CD4-positive, alpha-beta T cell treated with Interferon gamma for 1 hour (primary cell): ENCODE measurements at regions not wholly inside any gene's neighbourhood (a gene's known extent, or its start where the extent isn't known, plus 50 kb on each side); places are given as distances from the start of the nearest gene placed in this dataset.
"Not testable (repeated sequence)": the region's sequence is repeated elsewhere in the genome, so short reads cannot be mapped to it uniquely, and the experiment has no call there.

Experiments
- DNase-seq: peaks from one replicate; pipeline ENCODE4 v3.0.0-alpha.2; 2020

DNA sequence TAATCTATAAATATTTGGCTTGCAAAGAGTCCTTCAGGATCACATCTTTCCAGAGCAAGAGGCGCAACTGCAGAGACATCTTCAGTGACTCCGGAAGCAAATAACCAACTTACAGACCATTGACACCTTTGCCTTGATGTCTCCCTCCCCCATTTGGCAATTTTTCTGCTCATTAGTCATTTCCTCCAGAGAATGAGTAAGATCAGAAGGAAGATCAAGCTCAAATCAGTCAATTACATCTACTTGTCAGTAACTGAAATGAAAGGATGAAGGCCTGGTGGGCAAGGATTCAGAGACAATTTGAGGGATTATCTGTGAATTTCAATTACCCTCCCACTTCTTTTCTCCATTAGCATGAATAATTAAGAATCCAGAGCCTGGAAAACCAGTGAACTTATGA is 665.6 kb upstream of the CPEB2 start:
- DNase-seq: no peak

DNA sequence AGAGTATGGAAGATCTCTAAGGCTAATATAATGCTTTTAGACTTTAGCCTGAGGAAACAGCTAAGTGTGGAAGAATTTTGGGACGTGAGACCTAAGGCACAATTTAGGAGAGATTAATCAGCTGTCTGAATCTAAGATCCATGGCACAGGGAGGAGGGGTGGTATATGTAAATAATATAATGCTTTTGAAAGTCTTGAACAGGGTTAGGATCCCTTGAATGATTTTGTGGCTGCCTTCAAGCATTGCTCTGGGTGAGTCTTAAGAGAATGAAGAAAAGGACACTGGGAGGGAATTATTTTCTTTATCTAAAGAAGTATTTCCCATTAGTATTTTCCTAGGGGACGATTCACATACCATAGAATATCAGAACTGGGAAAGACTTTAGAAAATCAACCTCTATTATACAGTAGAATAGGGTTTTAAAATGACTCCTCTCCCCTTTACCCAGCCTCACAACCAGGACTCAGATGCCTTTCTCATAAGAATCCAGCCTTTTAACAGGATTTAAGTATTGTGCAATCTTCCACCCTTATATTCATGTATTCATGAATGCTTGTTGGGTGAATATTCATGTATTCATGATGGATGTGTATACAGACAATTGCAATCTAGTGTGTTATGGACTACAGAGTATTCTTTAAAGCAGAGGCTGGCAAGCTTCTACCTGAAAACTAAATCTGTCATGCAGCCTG is 664.2 kb upstream of the CPEB2 start:
- DNase-seq: no peak

GRCh38 chr4:14338585-14339265 is 663.6 kb upstream of the CPEB2 start:
- DNase-seq: no peak

DNA sequence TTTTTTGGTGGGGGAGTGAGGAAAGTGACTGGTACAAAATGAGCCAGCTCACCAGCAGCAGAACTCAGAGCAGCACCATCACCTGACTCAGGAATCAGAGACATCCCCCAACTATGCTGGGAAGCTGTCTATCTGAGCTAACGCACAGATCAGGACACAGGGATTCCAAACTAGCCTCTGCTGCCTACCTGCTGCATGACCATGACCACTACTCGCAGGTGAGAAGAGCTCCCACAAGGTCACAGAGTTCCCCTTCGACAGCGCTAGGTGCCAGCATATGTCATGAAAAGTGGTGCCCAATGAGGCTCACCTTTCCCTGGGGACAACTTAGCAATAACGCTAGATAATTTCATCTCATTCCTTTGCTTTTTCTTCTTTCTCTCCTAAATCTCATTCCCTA is 662.6 kb upstream of the CPEB2 start:
- no peak for DNase-seq

- DNase-seq: no peak
Measured at GRCh38 chr4:14340321-14340720, 662.0 kb upstream of the CPEB2 start.

DNA sequence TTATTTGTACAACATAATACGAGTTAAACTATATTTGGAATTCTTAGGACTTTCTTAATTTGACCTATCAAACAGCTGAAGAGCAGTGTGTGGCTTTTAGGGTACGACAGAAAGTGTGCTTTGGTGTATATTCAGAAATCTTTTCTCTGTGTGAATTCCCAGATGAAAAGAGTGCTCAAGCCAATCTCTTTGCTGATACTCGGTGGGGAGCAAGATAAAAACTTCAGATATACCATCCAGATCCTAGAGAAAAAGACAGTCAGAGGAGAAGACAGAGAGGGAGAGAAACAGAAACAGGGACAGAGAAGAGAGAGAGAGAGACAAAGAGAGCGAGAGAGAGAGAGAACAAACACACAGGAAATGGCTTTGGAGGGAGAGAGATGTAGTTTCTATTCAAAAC is 658.3 kb upstream of the CPEB2 start:
- no peak for DNase-seq

DNA sequence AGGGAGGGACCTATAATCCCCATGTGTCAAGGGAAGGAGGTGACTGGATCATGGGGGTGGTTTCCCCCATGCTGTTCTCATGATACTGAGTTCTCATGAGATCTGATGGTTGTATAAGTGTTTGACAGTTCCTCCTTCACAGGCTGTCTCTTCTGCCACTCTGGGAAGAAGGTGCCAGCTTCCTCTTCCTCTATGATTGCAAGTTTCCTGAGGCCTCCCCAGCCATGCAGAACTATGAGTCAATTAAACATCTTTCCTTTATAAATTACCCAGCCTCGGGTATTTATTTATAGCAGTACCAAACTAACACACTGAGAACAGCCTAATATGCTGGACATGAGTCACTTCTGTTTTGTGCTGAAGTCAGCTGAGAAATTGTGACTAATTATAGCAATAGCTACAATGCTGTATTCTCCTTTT is 656.9 kb upstream of the CPEB2 start:
- DNase-seq: peak; percentile 22

DNA sequence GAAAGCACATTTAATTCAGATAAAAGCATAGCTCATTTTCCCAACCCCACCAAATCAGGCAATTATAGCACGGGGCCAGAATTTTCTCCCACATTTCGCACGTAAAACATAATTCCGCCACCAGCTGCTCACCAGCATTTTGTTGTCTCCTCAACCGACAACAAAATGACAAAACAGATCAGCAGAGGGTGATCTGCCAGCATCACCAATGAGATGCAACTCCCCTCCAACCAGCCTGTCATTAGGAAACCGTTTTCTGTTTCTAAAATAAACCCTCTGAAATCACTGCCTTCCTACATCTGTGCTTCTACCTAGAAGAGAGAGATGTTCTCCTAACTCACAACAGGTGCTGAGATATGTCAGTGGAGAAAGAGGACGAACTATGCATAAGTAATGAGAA is 654.8 kb upstream of the CPEB2 start:
- no peak for DNase-seq

GRCh38 chr4:14348506-14348905 is 653.8 kb upstream of the CPEB2 start:
- no peak for DNase-seq

DNA sequence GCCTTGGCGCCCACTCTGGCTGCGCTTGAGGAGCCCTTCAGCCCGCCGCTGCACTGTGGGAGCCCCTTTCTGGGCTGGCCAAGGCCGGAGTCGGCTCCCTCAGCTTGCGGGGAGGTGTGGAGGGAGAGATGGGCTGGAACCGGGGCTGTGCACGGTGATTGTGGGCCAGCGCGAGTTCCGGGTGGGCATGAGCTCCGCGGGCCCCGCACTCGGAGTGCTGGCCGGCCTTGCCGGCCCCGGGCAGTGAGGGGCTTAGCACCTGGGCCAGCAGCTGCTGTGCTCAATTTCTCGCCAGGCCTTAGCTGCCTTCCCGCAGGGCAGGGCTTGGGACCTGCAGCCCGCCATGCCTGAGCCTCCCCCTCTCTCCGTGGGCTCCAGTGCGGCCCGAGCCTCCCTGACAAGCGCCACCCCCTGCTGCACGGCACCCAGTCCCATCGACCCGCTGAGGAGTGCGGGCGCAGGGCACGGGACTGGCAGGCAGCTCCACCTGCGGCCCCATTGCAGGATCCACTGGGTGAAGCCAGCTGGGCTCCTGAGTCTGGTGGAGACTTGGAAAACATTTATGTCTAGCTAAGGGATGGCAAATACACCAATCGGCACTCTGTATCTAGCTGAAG is 643.6 kb upstream of the CPEB2 start:
- DNase-seq: not testable (repeated sequence)

GRCh38 chr4:14359991-14360390 is 642.3 kb upstream of the CPEB2 start:
- no peak for DNase-seq

DNA sequence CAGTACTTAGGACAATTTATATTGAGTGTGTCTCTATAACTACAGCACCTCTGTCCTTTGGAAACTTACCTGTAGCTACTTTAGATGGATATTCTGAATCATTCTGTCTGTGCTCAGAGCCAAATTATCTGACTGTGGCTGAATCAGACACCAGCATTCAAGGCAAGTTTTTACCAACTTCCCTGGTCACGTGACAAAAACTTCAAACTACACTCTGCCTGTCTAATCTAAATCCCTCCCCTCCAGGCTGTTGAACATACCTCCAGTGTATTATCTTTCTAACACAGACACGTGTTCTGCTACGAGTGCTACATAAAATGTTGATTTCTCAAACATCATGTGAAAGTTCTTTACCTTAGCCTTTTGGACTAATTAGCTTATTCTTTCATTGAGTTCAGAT is 641.2 kb upstream of the CPEB2 start:
- DNase-seq: no peak

GRCh38 chr4:14362385-14362784 is 639.9 kb upstream of the CPEB2 start:
- DNase-seq: no peak

GRCh38 chr4:14364953-14365536 is 637.2 kb upstream of the CPEB2 start:
- DNase-seq: no peak

DNA sequence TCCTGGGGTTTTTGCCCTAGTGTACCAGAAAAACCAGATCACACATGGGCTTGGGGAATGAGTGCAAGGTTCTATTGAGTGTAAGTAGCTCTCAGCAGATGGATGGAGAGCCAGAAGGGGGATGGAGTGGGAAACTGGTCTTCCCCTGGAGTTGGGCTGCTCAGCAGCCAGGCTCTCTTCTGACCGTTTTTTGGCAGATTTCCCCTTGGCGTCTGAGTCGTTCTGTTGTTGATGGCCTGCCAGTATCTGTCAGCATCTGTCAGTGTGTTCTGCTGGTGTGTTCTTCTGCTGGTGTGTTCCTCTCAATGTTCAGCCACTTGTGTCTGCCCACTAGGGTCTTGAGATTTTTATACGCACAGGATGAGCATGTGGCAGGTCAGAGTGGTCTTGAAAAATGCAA is 633.9 kb upstream of the CPEB2 start:
- DNase-seq: no peak

DNA sequence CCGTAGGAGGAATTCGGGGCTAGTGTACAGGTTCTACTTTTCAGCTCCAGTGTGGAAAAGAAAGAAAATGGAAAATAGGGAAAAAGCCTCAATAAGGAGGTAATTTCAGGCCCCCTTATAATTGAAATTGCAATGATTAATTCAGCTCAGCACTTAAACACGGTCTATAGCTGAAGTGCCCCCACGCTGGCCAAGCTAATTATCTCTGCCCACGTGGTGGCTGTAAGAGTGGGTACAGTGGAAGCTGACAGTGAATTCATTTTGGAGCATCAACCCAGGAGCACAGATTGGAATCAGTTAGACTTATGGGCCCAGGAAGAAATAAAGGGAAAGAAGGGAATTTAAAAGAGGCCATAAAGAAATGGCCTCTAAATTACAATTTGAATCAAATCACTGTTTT is 631.1 kb upstream of the CPEB2 start:
- no peak for DNase-seq

DNA sequence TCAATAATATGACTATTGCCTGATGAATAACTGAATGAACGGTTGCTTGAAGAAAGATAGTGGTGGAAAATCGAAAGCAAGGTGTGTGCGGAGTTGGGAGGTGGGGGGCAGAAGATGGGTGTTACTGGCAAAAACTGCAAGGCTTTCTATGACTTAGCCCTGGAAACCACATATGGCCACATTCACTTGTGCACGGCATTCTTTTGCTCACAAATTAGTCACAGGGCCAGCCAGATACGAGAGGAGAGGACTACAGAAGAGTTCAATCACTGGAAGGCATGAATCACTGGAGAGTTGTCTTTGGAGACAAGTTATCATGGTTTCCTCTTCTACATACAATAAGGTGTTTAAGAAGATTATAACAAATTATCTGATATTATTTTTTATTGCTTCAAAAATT is 626.5 kb upstream of the CPEB2 start:
- no peak for DNase-seq

GRCh38 chr4:14379183-14379582 is 623.1 kb upstream of the CPEB2 start:
- DNase-seq: no peak

DNA sequence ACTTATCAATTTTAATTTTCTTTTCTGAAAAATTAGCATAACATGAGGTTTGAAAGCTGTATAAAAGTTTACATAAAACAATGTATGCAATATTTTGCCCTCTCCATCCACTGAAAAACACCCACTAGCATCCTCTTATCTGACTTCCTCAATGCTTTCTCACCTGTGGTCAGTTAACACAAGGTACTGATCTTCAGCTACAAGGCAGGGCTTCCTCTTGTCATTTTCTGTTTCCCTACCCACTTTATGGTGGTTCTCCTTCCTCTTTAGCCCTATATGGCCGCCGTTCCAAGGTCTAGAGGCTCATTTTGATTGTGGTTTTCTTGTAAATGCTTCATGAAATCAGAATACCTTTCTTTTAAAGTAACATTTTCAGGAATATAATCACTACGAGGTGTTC is 618.6 kb upstream of the CPEB2 start:
- DNase-seq: no peak

GRCh38 chr4:14384824-14385223 is 617.5 kb upstream of the CPEB2 start:
- no peak for DNase-seq

GRCh38 chr4:14386196-14386595 is 616.1 kb upstream of the CPEB2 start:
- no peak for DNase-seq

- DNase-seq: no peak
Measured at GRCh38 chr4:14387647-14388046, 614.6 kb upstream of the CPEB2 start.

DNA sequence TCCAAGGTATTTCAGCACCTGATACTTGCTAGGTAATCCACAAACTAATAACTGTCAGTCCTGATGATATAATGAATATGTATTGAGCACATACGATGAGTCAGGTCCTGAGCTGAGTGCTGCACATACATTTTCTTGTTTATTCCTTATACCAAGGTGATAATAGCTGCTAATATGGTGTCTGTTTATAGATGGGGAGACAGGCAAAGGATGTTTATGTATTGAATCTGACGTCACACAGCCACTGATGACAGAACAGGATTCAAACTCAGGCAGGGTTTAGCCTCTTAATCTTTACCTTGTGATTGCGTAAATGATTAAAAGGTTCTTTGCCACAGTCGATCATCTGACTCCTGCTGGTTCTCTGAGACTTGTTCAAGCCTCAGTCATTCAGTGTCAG is 609.9 kb upstream of the CPEB2 start:
- no peak for DNase-seq

DNA sequence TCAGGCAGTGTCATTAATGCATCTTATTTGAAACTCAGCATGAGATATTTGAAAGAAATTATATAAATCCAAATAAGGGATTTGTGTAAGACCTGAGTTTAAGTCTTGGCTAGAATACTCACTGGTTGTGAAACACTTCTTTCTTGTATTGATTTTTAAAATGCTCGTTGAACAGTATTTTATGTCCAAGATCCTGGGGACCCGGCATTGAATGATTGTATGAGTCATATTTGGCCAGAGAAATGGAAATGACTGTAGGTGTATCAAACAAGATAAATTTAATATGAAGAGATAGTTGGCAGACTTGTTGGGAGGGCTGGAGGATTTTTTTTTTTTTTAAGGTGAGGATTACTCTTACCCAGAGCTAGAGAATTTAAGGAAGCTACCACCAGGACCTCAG is 606.1 kb upstream of the CPEB2 start:
- no peak for DNase-seq
